SK-N-SH (cell line): ENCODE measurements at regions not wholly inside any gene's neighbourhood (a gene's known extent, or its start where the extent isn't known, plus 50 kb on each side); places are given as distances from the start of the nearest gene placed in this dataset.

Experiments used
- CTCF ChIA-PET: fragments of 300-600, 350-600 bp; formaldehyde crosslinking; extraction: SDS; loops from one replicate; lab custom pipeline; 2021; lab: Yijun Ruan, JAX
- POLR2A ChIA-PET: fragments of 350-600 bp; sonication (Branson Sonifier 250); formaldehyde crosslinking; extraction: SDS; loops from one replicate; lab custom pipeline; 2020; ENCODE audit warnings: antibody characterized with exemption, inconsistent platforms; lab: Yijun Ruan, JAX
- DNase-seq: peaks from one replicate; pipeline ENCODE4 v3.0.0; 2012
- H2AFZ ChIP-seq: fragments of 200-600 bp; sonication (generic); 2 replicates; pipeline ENCODE4 v1.8.1; 2016; ENCODE audit warnings: antibody characterized with exemption, mild to moderate bottlenecking, low read depth
- H3F3A ChIP-seq: fragments of 200-600 bp; sonication (generic); replicated peaks from 2 replicates; pipeline ENCODE3; 2016; ENCODE audit warnings: antibody characterized with exemption, mild to moderate bottlenecking; ENCODE audit not compliant: insufficient read depth
- H3K27ac ChIP-seq, 2 experiments: fragments of 200-500 bp in 1 of 2; fragments of 200-600 bp in 1 of 2; sonication (Bioruptor generic) in 1 of 2; sonication (generic), shearing (Covaris generic) in 1 of 2; 2 replicates each; pipeline versions ENCODE4 v1.5.1 to v1.6.1; 2014 to 2016; ENCODE audit warnings: low read depth in 2 of 2, inconsistent platforms in 1 of 2, low read length in 1 of 2, mild to moderate bottlenecking in 1 of 2, mixed read lengths in 1 of 2
- H3K27me3 ChIP-seq: fragments of 200-600 bp; sonication (generic), shearing (Covaris generic); 2 replicates; pipeline ENCODE4 v1.6.1; 2016; ENCODE audit warnings: mixed run types; ENCODE audit not compliant: insufficient read depth
- H3K36me3 ChIP-seq, 2 experiments: fragments of 200-500 bp in 1 of 2; fragments of 200-600 bp in 1 of 2; sonication (Bioruptor generic) in 1 of 2; sonication (generic) in 1 of 2; replicated peaks in 1 of 2; 2 replicates each; pipeline versions ENCODE3 to v1.5.1; 2014 to 2016; ENCODE audit warnings: low read length in 1 of 2, mild to moderate bottlenecking in 1 of 2; ENCODE audit not compliant: insufficient read depth in 2 of 2, control insufficient read depth in 1 of 2
- H3K4me1 ChIP-seq, 2 experiments: fragments of 200-500 bp in 1 of 2; fragments of 200-600 bp in 1 of 2; sonication (Bioruptor generic) in 1 of 2; sonication (generic), shearing (Covaris generic) in 1 of 2; 2 replicates each; pipeline versions ENCODE4 v1.5.1 to v1.6.1; 2014 to 2016; ENCODE audit warnings: low read depth in 1 of 2, low read length in 1 of 2, mixed run types in 1 of 2; ENCODE audit not compliant: insufficient read depth in 2 of 2, control insufficient read depth in 1 of 2
- H3K4me2 ChIP-seq: fragments of 200-600 bp; sonication (generic), shearing (Covaris generic); 2 replicates; pipeline ENCODE4 v1.6.1; 2017; ENCODE audit warnings: mixed run types
- H3K4me3 ChIP-seq, 2 experiments: fragments of 200-500 bp in 1 of 2; fragments of 200-600 bp in 1 of 2; sonication (Bioruptor generic) in 1 of 2; sonication (generic), shearing (Covaris generic) in 1 of 2; 2 replicates each; pipeline versions ENCODE4 v1.5.1 to v1.8.1; 2014 to 2016; ENCODE audit warnings: low read depth in 2 of 2, inconsistent platforms in 1 of 2, low read length in 1 of 2, mild to moderate bottlenecking in 1 of 2, mixed read lengths in 1 of 2, moderate library complexity in 1 of 2
- H3K79me2 ChIP-seq: fragments of 200-600 bp; sonication (generic); 2 replicates; pipeline ENCODE4 v1.8.1; 2017; ENCODE audit warnings: mild to moderate bottlenecking; ENCODE audit not compliant: insufficient read depth
- H3K9ac ChIP-seq: fragments of 200-600 bp; sonication (generic); 2 replicates; pipeline ENCODE4 v1.6.1; 2017; ENCODE audit warnings: mixed run types
- H3K9me2 ChIP-seq: fragments of 200-600 bp; sonication (generic); 2 replicates; pipeline ENCODE4 v1.6.1; 2017; ENCODE audit warnings: mixed run types
- H3K9me3 ChIP-seq: fragments of 200-600 bp; sonication (generic); 2 replicates; pipeline ENCODE4 v1.6.1; 2017; ENCODE audit warnings: mixed run types, mild to moderate bottlenecking, moderate library complexity
- H4K20me1 ChIP-seq: fragments of 200-600 bp; sonication (generic); 2 replicates; pipeline ENCODE4 v1.6.1; 2017; ENCODE audit warnings: mild to moderate bottlenecking, mixed run types; ENCODE audit not compliant: insufficient read depth
- EP300 ChIP-seq, 2 experiments: IDR thresholded peaks; 2 replicates each; pipeline versions ENCODE4 v1.4.0 to v1.6.1; 2012; ENCODE audit warnings: borderline replicate concordance in 1 of 2, low read depth in 1 of 2, low read length in 1 of 2
- EZH2phosphoT487 ChIP-seq: fragments of 200-600 bp; sonication (generic); IDR thresholded peaks from 2 replicates; pipeline ENCODE4 v1.6.1; 2017; ENCODE audit warnings: low read depth, mixed run types, mild to moderate bottlenecking, antibody characterized with exemption, moderate library complexity, borderline replicate concordance
- FOXJ3 ChIP-seq: sonication (generic); formaldehyde crosslinking; IDR thresholded peaks from 2 replicates; pipeline ENCODE4 v1.5.1; 2020; ENCODE audit warnings: mild to moderate bottlenecking, missing genetic modification reagents
- FOXM1 ChIP-seq: IDR thresholded peaks from 2 replicates; pipeline ENCODE4 v1.4.0; 2012; ENCODE audit warnings: low read depth, mild to moderate bottlenecking
- MAX ChIP-seq: IDR thresholded peaks from 2 replicates; pipeline ENCODE4 v1.4.0; 2012; ENCODE audit warnings: low read depth
- RCOR1 ChIP-seq: fragments of 150-350 bp; IDR thresholded peaks from 2 replicates; pipeline ENCODE4 v1.6.1; 2017; ENCODE audit warnings: antibody characterized with exemption, low read length
- RXRA ChIP-seq: IDR thresholded peaks from 2 replicates; pipeline ENCODE4 v1.4.0; 2012; ENCODE audit warnings: low read depth, mild to moderate bottlenecking, borderline replicate concordance
- TCF12 ChIP-seq: IDR thresholded peaks from 2 replicates; pipeline ENCODE4 v1.4.0; 2012
- USF1 ChIP-seq: IDR thresholded peaks from 2 replicates; pipeline ENCODE4 v1.4.0; 2012; ENCODE audit warnings: low read depth, borderline replicate concordance
- ZBTB33 ChIP-seq: IDR thresholded peaks from 2 replicates; pipeline ENCODE4 v1.4.0; 2012; ENCODE audit warnings: low read depth, borderline replicate concordance
- WGBS: methylation state at CpG from one replicate; pipeline ENCODE4 v1.1.6; 2017; ENCODE audit warnings: low lambda C conversion rate; 5-methylcytosine and 5-hydroxymethylcytosine counted together
- TF ChIP-seq, protein P1 (sequence below): IDR thresholded peaks from 2 replicates; pipeline ENCODE4 v1.6.1; 2012; ENCODE audit warnings: mild to moderate bottlenecking, low read depth, low read length, moderate library complexity
- TF ChIP-seq, protein P2 (sequence below): fragments of 150-350 bp; IDR thresholded peaks from 2 replicates; pipeline ENCODE4 v1.6.1; 2017; ENCODE audit warnings: antibody characterized with exemption, low read length, low read depth, borderline replicate concordance

- TF ChIP-seq ZBTB33 (no peak), FOXJ3 (no peak), MAX (no peak), EZH2phosphoT487 (no peak)
- TF ChIP-seq, all 33 proteins: peak for 0
These were observed 59.8 kb upstream of the CACNA2D3 start (continued) for GRCh38 chr3:54062546-54062945.

GRCh38 chr3:54056521-54056920, 65.8 kb upstream of the CACNA2D3 start:
- Histone ChIP-seq H3K9me2 (no peaks in the 10 kb centered on the region), H4K20me1 (no peaks in the 10 kb centered on the region), H3F3A (no peaks in the 10 kb centered on the region), H2AFZ (no peak overlapping the region), H3K79me2 (no peaks in the 10 kb centered on the region), H3K27ac (no peak overlapping the region), H3K9me3 (no peaks in the 10 kb centered on the region), H3K27me3 (no peaks in the 10 kb centered on the region), H3K4me1 (no peaks in the 10 kb centered on the region; a peak in 1 of 4 replicates), H3K36me3 (no peaks in the 10 kb centered on the region), H3K9ac (no peak overlapping the region), H3K4me2 (no peak overlapping the region), H3K4me3 (no peak overlapping the region)
- 16% methylated on average over 2 of the region's 2 CpGs for whole genome bisulfite sequencing
- DNase-seq: no peak
- ChIA-PET CTCF (no interaction called here), POLR2A (no interaction called here)
- TF ChIP-seq RXRA (no peak), USF1 (no peak), RCOR1 (no peak), TCF12 (no peak), FOXM1 (no peak), EP300 (IDR thresholded peaks at IDR 0.05; ENCODE audit: borderline replicate concordance in 1 of 2, low read depth in 1 of 2, low read length in 1 of 2) (no peak)
- TF ChIP-seq, protein P1, sequence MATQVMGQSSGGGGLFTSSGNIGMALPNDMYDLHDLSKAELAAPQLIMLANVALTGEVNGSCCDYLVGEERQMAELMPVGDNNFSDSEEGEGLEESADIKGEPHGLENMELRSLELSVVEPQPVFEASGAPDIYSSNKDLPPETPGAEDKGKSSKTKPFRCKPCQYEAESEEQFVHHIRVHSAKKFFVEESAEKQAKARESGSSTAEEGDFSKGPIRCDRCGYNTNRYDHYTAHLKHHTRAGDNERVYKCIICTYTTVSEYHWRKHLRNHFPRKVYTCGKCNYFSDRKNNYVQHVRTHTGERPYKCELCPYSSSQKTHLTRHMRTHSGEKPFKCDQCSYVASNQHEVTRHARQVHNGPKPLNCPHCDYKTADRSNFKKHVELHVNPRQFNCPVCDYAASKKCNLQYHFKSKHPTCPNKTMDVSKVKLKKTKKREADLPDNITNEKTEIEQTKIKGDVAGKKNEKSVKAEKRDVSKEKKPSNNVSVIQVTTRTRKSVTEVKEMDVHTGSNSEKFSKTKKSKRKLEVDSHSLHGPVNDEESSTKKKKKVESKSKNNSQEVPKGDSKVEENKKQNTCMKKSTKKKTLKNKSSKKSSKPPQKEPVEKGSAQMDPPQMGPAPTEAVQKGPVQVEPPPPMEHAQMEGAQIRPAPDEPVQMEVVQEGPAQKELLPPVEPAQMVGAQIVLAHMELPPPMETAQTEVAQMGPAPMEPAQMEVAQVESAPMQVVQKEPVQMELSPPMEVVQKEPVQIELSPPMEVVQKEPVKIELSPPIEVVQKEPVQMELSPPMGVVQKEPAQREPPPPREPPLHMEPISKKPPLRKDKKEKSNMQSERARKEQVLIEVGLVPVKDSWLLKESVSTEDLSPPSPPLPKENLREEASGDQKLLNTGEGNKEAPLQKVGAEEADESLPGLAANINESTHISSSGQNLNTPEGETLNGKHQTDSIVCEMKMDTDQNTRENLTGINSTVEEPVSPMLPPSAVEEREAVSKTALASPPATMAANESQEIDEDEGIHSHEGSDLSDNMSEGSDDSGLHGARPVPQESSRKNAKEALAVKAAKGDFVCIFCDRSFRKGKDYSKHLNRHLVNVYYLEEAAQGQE: no peak
- TF ChIP-seq, protein P2, sequence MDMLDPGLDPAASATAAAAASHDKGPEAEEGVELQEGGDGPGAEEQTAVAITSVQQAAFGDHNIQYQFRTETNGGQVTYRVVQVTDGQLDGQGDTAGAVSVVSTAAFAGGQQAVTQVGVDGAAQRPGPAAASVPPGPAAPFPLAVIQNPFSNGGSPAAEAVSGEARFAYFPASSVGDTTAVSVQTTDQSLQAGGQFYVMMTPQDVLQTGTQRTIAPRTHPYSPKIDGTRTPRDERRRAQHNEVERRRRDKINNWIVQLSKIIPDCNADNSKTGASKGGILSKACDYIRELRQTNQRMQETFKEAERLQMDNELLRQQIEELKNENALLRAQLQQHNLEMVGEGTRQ: no peak
